ENCODE measurements at regions not wholly inside any gene's neighbourhood (a gene's known extent, or its start where the extent isn't known, plus 50 kb on each side); places are given as distances from the start of the nearest gene placed in this dataset.
"Not testable (repeated sequence)": the region's sequence is repeated elsewhere in the genome, so short reads cannot be mapped to it uniquely, and the experiment has no call there.

DNA sequence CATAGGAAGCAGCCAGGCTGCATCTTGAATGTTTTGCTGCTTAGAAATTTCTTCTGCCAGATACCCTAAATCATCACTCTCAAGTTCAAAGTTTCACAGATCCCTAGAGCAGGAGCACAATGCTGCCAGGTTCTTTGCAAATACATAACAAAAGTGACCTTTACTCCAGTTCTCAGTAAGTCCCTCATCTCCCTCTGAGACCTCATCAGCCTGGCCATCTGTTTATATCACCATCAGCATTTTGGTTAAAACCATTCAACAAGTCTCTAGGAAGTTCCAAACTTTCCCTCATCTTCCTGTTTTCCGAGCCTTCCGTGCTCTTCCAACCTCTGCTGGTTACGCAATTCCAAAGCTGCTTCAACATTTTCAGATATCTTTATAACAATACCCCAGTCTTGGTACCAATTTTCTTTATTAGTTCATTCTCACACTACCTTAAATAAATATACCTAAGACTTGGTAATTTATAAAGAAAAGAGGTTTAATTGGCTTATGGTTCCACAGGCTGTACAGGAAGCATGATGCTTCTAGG, 204.8 kb upstream of the STT3B start:
- not testable (repeated sequence) for TF ChIP-seq EZH2 (IDR thresholded peaks at IDR 0.05; ENCODE audit: insufficient read depth, poor library complexity, severe bottlenecking); EZH2phosphoT487 (IDR thresholded peaks at IDR 0.05; ENCODE audit: insufficient read depth, low read depth)

Measured in GM23248 (cell line).